Ovary (tissue), 3 donors: ENCODE measurements at regions not wholly inside any gene's neighbourhood (a gene's known extent, or its start where the extent isn't known, plus 50 kb on each side); places are given as distances from the start of the nearest gene placed in this dataset.

Source experiments
- EP300 ChIP-seq: sonication (generic); formaldehyde crosslinking; IDR thresholded peaks from one replicate; pipeline ENCODE4 v1.6.1; 2017; ENCODE audit warnings: antibody characterized with exemption
- POLR2A ChIP-seq: fragments of 450-650 bp; IDR thresholded peaks from one replicate; pipeline ENCODE4 v1.6.1; 2017; ENCODE audit warnings: antibody characterized with exemption, mild to moderate bottlenecking, moderate library complexity
- TF ChIP-seq, protein P1 (sequence below), 3 donors: fragments of 450-650 bp in 2 of 3; fragments of 200-600 bp in 1 of 3; IDR thresholded peaks; one replicate each; pipeline versions ENCODE4 v1.5.1 to v1.8.0; 2016 to 2022; ENCODE audit warnings: antibody characterized with exemption in 3 of 3, mild to moderate bottlenecking in 1 of 3
- donor health status: DM: no; HTN: no; CAD: no.

DNA sequence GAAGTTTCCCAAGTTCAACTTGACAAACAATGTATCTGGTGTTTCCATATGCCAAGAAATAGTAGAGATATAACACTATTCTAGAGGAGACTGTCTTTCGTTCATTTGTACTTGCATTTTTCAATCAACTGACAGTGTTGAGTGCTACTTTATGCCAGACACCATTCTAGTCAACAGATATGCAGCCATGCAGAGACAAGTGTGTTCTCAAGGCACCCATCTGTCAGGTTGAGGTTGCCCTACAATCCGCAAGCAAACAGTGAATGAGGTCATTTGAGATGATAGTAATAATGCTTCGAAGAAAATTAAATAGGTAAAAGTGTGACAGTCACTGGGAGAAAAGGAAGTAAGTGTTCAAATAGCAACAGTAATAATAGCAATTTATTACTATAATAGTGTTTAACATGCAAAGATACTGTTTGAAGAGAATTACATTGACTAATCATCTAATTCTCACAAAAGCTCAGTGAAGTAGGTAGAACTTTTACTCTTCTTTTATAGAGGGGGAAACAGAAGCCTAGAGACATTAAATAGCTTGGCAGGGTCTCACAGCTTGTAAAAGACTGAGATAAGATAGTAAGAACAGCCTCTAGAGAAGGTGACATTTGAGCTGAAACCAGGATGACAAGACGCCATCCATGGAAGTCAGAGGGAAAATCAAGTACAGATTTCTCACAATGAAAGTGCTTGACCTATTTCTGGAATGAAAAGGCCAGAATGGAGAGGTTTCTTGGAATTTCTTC is 936.9 kb downstream of the SORCS3 start:
- TF ChIP-seq POLR2A (no peak), EP300 (no peak)
- TF ChIP-seq, protein P1, sequence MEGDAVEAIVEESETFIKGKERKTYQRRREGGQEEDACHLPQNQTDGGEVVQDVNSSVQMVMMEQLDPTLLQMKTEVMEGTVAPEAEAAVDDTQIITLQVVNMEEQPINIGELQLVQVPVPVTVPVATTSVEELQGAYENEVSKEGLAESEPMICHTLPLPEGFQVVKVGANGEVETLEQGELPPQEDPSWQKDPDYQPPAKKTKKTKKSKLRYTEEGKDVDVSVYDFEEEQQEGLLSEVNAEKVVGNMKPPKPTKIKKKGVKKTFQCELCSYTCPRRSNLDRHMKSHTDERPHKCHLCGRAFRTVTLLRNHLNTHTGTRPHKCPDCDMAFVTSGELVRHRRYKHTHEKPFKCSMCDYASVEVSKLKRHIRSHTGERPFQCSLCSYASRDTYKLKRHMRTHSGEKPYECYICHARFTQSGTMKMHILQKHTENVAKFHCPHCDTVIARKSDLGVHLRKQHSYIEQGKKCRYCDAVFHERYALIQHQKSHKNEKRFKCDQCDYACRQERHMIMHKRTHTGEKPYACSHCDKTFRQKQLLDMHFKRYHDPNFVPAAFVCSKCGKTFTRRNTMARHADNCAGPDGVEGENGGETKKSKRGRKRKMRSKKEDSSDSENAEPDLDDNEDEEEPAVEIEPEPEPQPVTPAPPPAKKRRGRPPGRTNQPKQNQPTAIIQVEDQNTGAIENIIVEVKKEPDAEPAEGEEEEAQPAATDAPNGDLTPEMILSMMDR (IDR thresholded peaks at IDR 0.05) = no peak
